ENCODE measurements at regions not wholly inside any gene's neighbourhood (a gene's known extent, or its start where the extent isn't known, plus 50 kb on each side); places are given as distances from the start of the nearest gene placed in this dataset.
"Not testable (repeated sequence)": the region's sequence is repeated elsewhere in the genome, so short reads cannot be mapped to it uniquely, and the experiment has no call there.

- no peak for DNase-seq (ENCODE audit: low spot score)
These were observed 245.5 kb upstream of the DDHD1 start for GRCh38 chr14:53398616-53399015.

- DNase-seq (ENCODE audit: low spot score), result not testable (repeated sequence)
These were observed 242.1 kb upstream of the DDHD1 start for GRCh38 chr14:53395267-53395666.

GRCh38 chr14:53391631-53392285 lies 238.6 kb upstream of the DDHD1 start:
- peak; percentile 57 for DNase-seq (ENCODE audit: low spot score)

GRCh38 chr14:53391156-53391555 lies 238.0 kb upstream of the DDHD1 start:
- DNase-seq (ENCODE audit: low spot score), result peak; percentile 50

GRCh38 chr14:53390008-53390407 lies 236.9 kb upstream of the DDHD1 start:
- no peak for DNase-seq (ENCODE audit: low spot score)

GRCh38 chr14:53389202-53389601 lies 236.1 kb upstream of the DDHD1 start:
- DNase-seq (ENCODE audit: low spot score), result peak; percentile 32

- no peak for DNase-seq (ENCODE audit: low spot score)
These were observed 233.2 kb upstream of the DDHD1 start for GRCh38 chr14:53386362-53386761.

- DNase-seq (ENCODE audit: low spot score), result no peak
These were observed 231.4 kb upstream of the DDHD1 start for GRCh38 chr14:53384536-53384935.

GRCh38 chr14:53384073-53384472 lies 230.9 kb upstream of the DDHD1 start:
- no peak for DNase-seq (ENCODE audit: low spot score)

GRCh38 chr14:53381895-53382294 lies 228.8 kb upstream of the DDHD1 start:
- no peak for DNase-seq (ENCODE audit: low spot score)

GRCh38 chr14:53380867-53381225 lies 227.7 kb upstream of the DDHD1 start:
- no peak for DNase-seq (ENCODE audit: low spot score)

GRCh38 chr14:53380052-53380866 lies 227.1 kb upstream of the DDHD1 start:
- no peak for DNase-seq (ENCODE audit: low spot score)

- no peak for DNase-seq (ENCODE audit: low spot score)
These were observed 225.0 kb upstream of the DDHD1 start for GRCh38 chr14:53378142-53378541.

- DNase-seq (ENCODE audit: low spot score), result no peak
These were observed 222.9 kb upstream of the DDHD1 start for GRCh38 chr14:53376064-53376463.

GRCh38 chr14:53375599-53375998 lies 222.5 kb upstream of the DDHD1 start:
- DNase-seq (ENCODE audit: low spot score), result no peak

- peak; percentile 46 for DNase-seq (ENCODE audit: low spot score)
These were observed 215.6 kb upstream of the DDHD1 start for GRCh38 chr14:53368711-53369201.

- DNase-seq (ENCODE audit: low spot score), result no peak
These were observed 214.9 kb upstream of the DDHD1 start for GRCh38 chr14:53368066-53368465.

- peak; percentile 37 for DNase-seq (ENCODE audit: low spot score)
These were observed 214.5 kb upstream of the DDHD1 start for GRCh38 chr14:53367644-53368026.

- no peak for DNase-seq (ENCODE audit: low spot score)
These were observed 212.5 kb upstream of the DDHD1 start for GRCh38 chr14:53365486-53366130.

- DNase-seq (ENCODE audit: low spot score), result peak; percentile 20
These were observed 209.8 kb upstream of the DDHD1 start for GRCh38 chr14:53362916-53363315.

GRCh38 chr14:53360829-53361228 lies 207.7 kb upstream of the DDHD1 start:
- no peak for DNase-seq (ENCODE audit: low spot score)

GRCh38 chr14:53358166-53358565 lies 205.0 kb upstream of the DDHD1 start:
- DNase-seq (ENCODE audit: low spot score), result no peak
